ENCODE measurements at regions not wholly inside any gene's neighbourhood (a gene's known extent, or its start where the extent isn't known, plus 50 kb on each side); places are given as distances from the start of the nearest gene placed in this dataset.

GRCh38 chr11:122488892-122489706 is 166.4 kb upstream of the UBASH3B start:
- H3K4me3 ChIP-seq (replicated peaks; ENCODE audit: low read depth, low read length): no peak overlapping the region
- no peak for TF ChIP-seq CTCF (IDR thresholded peaks at IDR 0.05; ENCODE audit: low read length, missing control alignments)
- no peak for DNase-seq (ENCODE audit: low read depth)

GRCh38 chr11:122487669-122488068 is 167.9 kb upstream of the UBASH3B start:
- H3K4me3 ChIP-seq (replicated peaks; ENCODE audit: low read depth, low read length): no peak overlapping the region
- DNase-seq (ENCODE audit: low read depth): no peak
- TF ChIP-seq CTCF (IDR thresholded peaks at IDR 0.05; ENCODE audit: low read length, missing control alignments): no peak

- peak; percentile 6 for DNase-seq (ENCODE audit: low read depth)
- H3K4me3 ChIP-seq (replicated peaks; ENCODE audit: low read depth, low read length): no peak overlapping the region
- TF ChIP-seq CTCF (IDR thresholded peaks at IDR 0.05; ENCODE audit: low read length, missing control alignments): no peak
Observed at GRCh38 chr11:122486793-122487495, 168.6 kb upstream of the UBASH3B start.

GRCh38 chr11:122478986-122479385 is 176.5 kb upstream of the UBASH3B start:
- DNase-seq (ENCODE audit: low read depth): no peak
- H3K4me3 ChIP-seq (replicated peaks; ENCODE audit: low read depth, low read length): no peak overlapping the region
- no peak for TF ChIP-seq CTCF (IDR thresholded peaks at IDR 0.05; ENCODE audit: low read length, missing control alignments)

GRCh38 chr11:122468965-122469364 is 186.6 kb upstream of the UBASH3B start:
- DNase-seq (ENCODE audit: low read depth): no peak

GRCh38 chr11:122463530-122463929 is 192.0 kb upstream of the UBASH3B start:
- no peak for DNase-seq (ENCODE audit: low read depth)
- no peak for TF ChIP-seq CTCF (IDR thresholded peaks at IDR 0.05; ENCODE audit: low read length, missing control alignments)
- H3K4me3 ChIP-seq (replicated peaks; ENCODE audit: low read depth, low read length): no peak overlapping the region

More at GRCh38 chr11:122468965-122469364, 186.6 kb upstream of the UBASH3B start:
- no peak for TF ChIP-seq CTCF (IDR thresholded peaks at IDR 0.05; ENCODE audit: low read length, missing control alignments)
- H3K4me3 ChIP-seq (replicated peaks; ENCODE audit: low read depth, low read length): no peak overlapping the region

Measured in fibroblast of pulmonary artery (primary cell).